ENCODE measurements at regions not wholly inside any gene's neighbourhood (a gene's known extent, or its start where the extent isn't known, plus 50 kb on each side); places are given as distances from the start of the nearest gene placed in this dataset.
"Not testable (repeated sequence)": the region's sequence is repeated elsewhere in the genome, so short reads cannot be mapped to it uniquely, and the experiment has no call there.

- TF ChIP-seq EP300 (IDR thresholded peaks at IDR 0.05) (no peak), POLR2A (IDR thresholded peaks at IDR 0.05) (no peak), POLR2AphosphoS5 (IDR thresholded peaks at IDR 0.05) (no peak), CTCF (IDR thresholded peaks at IDR 0.05) (no peak)
- no peak overlapping the region for H3K4me3 ChIP-seq
- H3K27me3 ChIP-seq, result no peaks in the 10 kb centered on the region
- H3K9me3 ChIP-seq, result no peaks in the 10 kb centered on the region
- 92% methylated on average over 1 of the region's 1 CpG for WGBS
- no peak overlapping the region for H3K27ac ChIP-seq
- peaks cover 9% of the 10 kb centered on the region for H3K4me1 ChIP-seq
- no peaks in the 10 kb centered on the region for H3K36me3 ChIP-seq
- DNase-seq (ENCODE audit: low spot score in 2 of 2), result no peak
Observed at GRCh38 chr1:182251561-182251960, 140.0 kb downstream of the GLUL start.

- Histone ChIP-seq H3K9me3 (no peaks in the 10 kb centered on the region), H3K27ac (no peak overlapping the region), H3K36me3 (no peaks in the 10 kb centered on the region), H3K4me1 (peaks cover 9% of the 10 kb centered on the region), H3K4me3 (no peak overlapping the region), H3K27me3 (no peaks in the 10 kb centered on the region)
- whole genome bisulfite sequencing, result 55% methylated on average over 14 of the region's 15 CpGs
- no peak for DNase-seq (ENCODE audit: low spot score in 2 of 2)
- no peak for TF ChIP-seq POLR2AphosphoS5 (IDR thresholded peaks at IDR 0.05)
- no peak for TF ChIP-seq POLR2A (IDR thresholded peaks at IDR 0.05)
- no peak for TF ChIP-seq CTCF (IDR thresholded peaks at IDR 0.05)
- TF ChIP-seq EP300 (IDR thresholded peaks at IDR 0.05), result no peak
Observed at GRCh38 chr1:182249201-182249676, 142.4 kb downstream of the GLUL start.

DNA sequence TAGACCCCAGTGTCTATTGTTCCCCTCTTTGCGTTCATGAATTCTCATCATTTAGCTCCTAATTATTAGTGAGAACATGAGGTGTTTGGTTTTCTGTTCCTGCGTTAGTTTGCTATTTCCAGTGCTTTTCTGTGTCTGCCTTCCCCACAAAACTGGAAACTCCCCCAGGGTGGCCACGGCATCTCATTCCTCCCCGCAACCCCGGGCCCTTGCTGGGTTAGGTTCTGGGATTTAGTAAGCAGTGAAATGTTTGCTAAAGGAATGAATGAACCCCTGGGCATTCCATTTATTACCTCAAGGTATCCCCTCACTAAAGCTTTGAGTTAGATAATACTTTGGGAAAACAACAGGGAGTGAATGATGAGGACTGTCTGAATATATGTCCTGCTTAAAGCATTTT, 142.9 kb downstream of the GLUL start:
- Histone ChIP-seq H3K4me3 (no peak overlapping the region), H3K27me3 (no peaks in the 10 kb centered on the region), H3K27ac (no peak overlapping the region), H3K36me3 (no peaks in the 10 kb centered on the region), H3K9me3 (no peaks in the 10 kb centered on the region), H3K4me1 (peaks cover 9% of the 10 kb centered on the region)
- no peak for TF ChIP-seq POLR2A (IDR thresholded peaks at IDR 0.05)
- no peak for TF ChIP-seq EP300 (IDR thresholded peaks at IDR 0.05)
- TF ChIP-seq CTCF (IDR thresholded peaks at IDR 0.05), result no peak
- TF ChIP-seq POLR2AphosphoS5 (IDR thresholded peaks at IDR 0.05), result no peak
- no peak for DNase-seq (ENCODE audit: low spot score in 2 of 2)
- 81% methylated on average over 5 of the region's 5 CpGs for WGBS

DNA sequence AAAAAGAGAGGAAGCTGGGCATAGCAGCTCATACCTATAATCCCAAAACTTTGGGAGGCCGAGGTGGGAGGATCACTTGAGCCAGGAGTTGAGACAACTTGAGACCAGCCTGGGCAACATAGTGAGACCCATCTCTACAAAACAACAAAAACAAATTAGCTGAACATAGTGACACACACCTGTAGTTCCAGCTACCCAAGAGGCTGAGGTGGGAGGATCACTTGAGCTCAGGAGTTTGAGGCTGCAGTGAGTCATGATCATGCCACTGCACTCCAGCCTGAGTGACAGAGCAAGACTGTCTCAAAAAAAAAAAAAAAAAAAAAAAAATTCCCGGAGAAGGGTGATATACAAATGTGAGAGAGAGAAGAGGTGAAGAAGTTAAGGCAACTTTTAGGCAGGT, 143.8 kb downstream of the GLUL start:
- not testable (repeated sequence) for H3K9me3 ChIP-seq; H3K36me3 ChIP-seq; DNase-seq (ENCODE audit: low spot score in 2 of 2); H3K4me3 ChIP-seq; H3K4me1 ChIP-seq; H3K27me3 ChIP-seq; H3K27ac ChIP-seq
- WGBS, result 85% methylated on average over 2 of the region's 2 CpGs

- WGBS, result 23% methylated on average over 5 of the region's 5 CpGs
- no peaks in the 10 kb centered on the region for H3K36me3 ChIP-seq
- DNase-seq (ENCODE audit: low spot score in 2 of 2), result no peak
- TF ChIP-seq POLR2AphosphoS5 (IDR thresholded peaks at IDR 0.05) (no peak), POLR2A (IDR thresholded peaks at IDR 0.05) (no peak), EP300 (IDR thresholded peaks at IDR 0.05) (no peak), CTCF (IDR thresholded peaks at IDR 0.05) (no peak)
- no peak overlapping the region for H3K27ac ChIP-seq
- H3K4me1 ChIP-seq, result peaks cover 9% of the 10 kb centered on the region
- no peaks in the 10 kb centered on the region for H3K27me3 ChIP-seq
- H3K4me3 ChIP-seq, result no peak overlapping the region
- no peaks in the 10 kb centered on the region for H3K9me3 ChIP-seq
Observed at GRCh38 chr1:182246783-182247182, 144.8 kb downstream of the GLUL start.

DNA sequence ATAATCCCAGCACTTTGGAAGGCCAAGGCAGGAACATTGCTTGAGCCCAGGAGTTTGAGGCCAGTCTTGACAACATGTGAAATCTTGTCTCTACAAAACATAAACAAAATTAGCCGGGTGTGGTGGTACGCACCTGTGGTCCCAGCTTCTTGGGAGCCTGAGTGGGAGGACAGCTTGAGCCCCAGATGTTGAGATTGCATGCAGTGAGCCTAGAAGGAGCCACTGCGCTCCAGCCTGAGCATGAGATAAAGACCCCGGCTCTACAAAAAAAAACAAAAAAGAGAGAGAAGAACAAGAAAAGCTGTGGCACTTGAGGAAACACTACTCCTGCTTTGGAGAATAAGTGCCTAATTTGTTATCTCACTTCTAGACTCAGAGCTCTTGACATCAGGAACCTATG, 146.6 kb downstream of the GLUL start:
- Histone ChIP-seq H3K4me1 (peaks cover 9% of the 10 kb centered on the region), H3K4me3 (no peak overlapping the region), H3K36me3 (no peaks in the 10 kb centered on the region), H3K9me3 (no peaks in the 10 kb centered on the region), H3K27me3 (no peaks in the 10 kb centered on the region), H3K27ac (no peak overlapping the region)
- no peak for TF ChIP-seq CTCF (IDR thresholded peaks at IDR 0.05)
- no peak for TF ChIP-seq POLR2A (IDR thresholded peaks at IDR 0.05)
- no peak for TF ChIP-seq EP300 (IDR thresholded peaks at IDR 0.05)
- 93% methylated on average over 4 of the region's 4 CpGs for WGBS
- no peak for DNase-seq (ENCODE audit: low spot score in 2 of 2)
